ENCODE measurements at regions not wholly inside any gene's neighbourhood (a gene's known extent, or its start where the extent isn't known, plus 50 kb on each side); places are given as distances from the start of the nearest gene placed in this dataset.

GRCh38 chr5:38190111-38190510 lies 68.2 kb upstream of the EGFLAM start:
- Histone ChIP-seq H3K79me1 (ENCODE audit: low read length) (no peaks in the 10 kb centered on the region), H3K56ac (ENCODE audit: low read length) (no peak overlapping the region), H2BK120ac (ENCODE audit: low read depth, low read length) (no peak overlapping the region), H2AK5ac (ENCODE audit: low read length) (no peak overlapping the region), H3K9ac (ENCODE audit: low read length) (no peak overlapping the region), H2BK15ac (replicated peaks; ENCODE audit: low read depth) (no peak overlapping the region), H3K23ac (ENCODE audit: low read length) (no peak overlapping the region), H3K27me3 (ENCODE audit: insufficient read depth, low read length, poor library complexity) (no peaks in the 10 kb centered on the region), H3K4me3 (ENCODE audit: low read length) (no peak overlapping the region), H2BK5ac (ENCODE audit: low read length) (no peak overlapping the region), H4K8ac (ENCODE audit: low read depth, low read length) (no peak overlapping the region), H4K5ac (ENCODE audit: low read length) (no peak overlapping the region), H3K4me1 (ENCODE audit: control insufficient read depth, low read depth, low read length) (no peaks in the 10 kb centered on the region), H3K36me3 (ENCODE audit: control insufficient read depth, insufficient read depth, low read length) (no peaks in the 10 kb centered on the region), H3K4ac (ENCODE audit: low read depth, low read length) (no peak overlapping the region), H3K79me2 (ENCODE audit: control insufficient read depth, insufficient read depth, low read length) (no peaks in the 10 kb centered on the region), H3K27ac (ENCODE audit: low read depth, low read length) (no peak overlapping the region), H3K18ac (ENCODE audit: low read length) (no peak overlapping the region), H3K4me2 (ENCODE audit: low read length) (no peak overlapping the region)
- no CpG with 5 or more reads among the region's 12 CpGs for WGBS (ENCODE audit: extremely low coverage, insufficient coverage, low lambda C conversion rate)
- no peak for DNase-seq

- no CpG with 5 or more reads among the region's 12 CpGs for WGBS (ENCODE audit: extremely low coverage, insufficient coverage, low lambda C conversion rate)
- no peak overlapping the region for H4K5ac ChIP-seq (ENCODE audit: low read length)
- H2BK15ac ChIP-seq (replicated peaks; ENCODE audit: low read depth), result no peak overlapping the region
- H3K4me2 ChIP-seq (ENCODE audit: low read length), result no peak overlapping the region
- no peak overlapping the region for H2BK5ac ChIP-seq (ENCODE audit: low read length)
- no peaks in the 10 kb centered on the region for H3K79me2 ChIP-seq (ENCODE audit: control insufficient read depth, insufficient read depth, low read length)
- no peak overlapping the region for H3K18ac ChIP-seq (ENCODE audit: low read length)
- H3K79me1 ChIP-seq (ENCODE audit: low read length), result no peaks in the 10 kb centered on the region
- H3K36me3 ChIP-seq (ENCODE audit: control insufficient read depth, insufficient read depth, low read length), result no peaks in the 10 kb centered on the region
- H2BK120ac ChIP-seq (ENCODE audit: low read depth, low read length), result no peak overlapping the region
- H3K4ac ChIP-seq (ENCODE audit: low read depth, low read length), result no peak overlapping the region
- DNase-seq, result peak; percentile 46
- H3K23ac ChIP-seq (ENCODE audit: low read length), result no peak overlapping the region
- no peak overlapping the region for H3K4me3 ChIP-seq (ENCODE audit: low read length)
- H3K4me1 ChIP-seq (ENCODE audit: control insufficient read depth, low read depth, low read length), result no peaks in the 10 kb centered on the region
- no peak overlapping the region for H4K8ac ChIP-seq (ENCODE audit: low read depth, low read length)
- H3K27ac ChIP-seq (ENCODE audit: low read depth, low read length), result no peak overlapping the region
- no peak overlapping the region for H3K9ac ChIP-seq (ENCODE audit: low read length)
- H3K27me3 ChIP-seq (ENCODE audit: insufficient read depth, low read length, poor library complexity), result no peaks in the 10 kb centered on the region
- H2AK5ac ChIP-seq (ENCODE audit: low read length), result no peak overlapping the region
- no peak overlapping the region for H3K56ac ChIP-seq (ENCODE audit: low read length)
These were observed 69.3 kb upstream of the EGFLAM start for GRCh38 chr5:38189081-38189504.

GRCh38 chr5:38188591-38188990 lies 69.8 kb upstream of the EGFLAM start:
- no peak overlapping the region for H3K27ac ChIP-seq (ENCODE audit: low read depth, low read length)
- no peak overlapping the region for H3K4me3 ChIP-seq (ENCODE audit: low read length)
- DNase-seq, result no peak
- H3K4me2 ChIP-seq (ENCODE audit: low read length), result no peak overlapping the region
- no peak overlapping the region for H3K9ac ChIP-seq (ENCODE audit: low read length)
- no peaks in the 10 kb centered on the region for H3K4me1 ChIP-seq (ENCODE audit: control insufficient read depth, low read depth, low read length)
- H3K36me3 ChIP-seq (ENCODE audit: control insufficient read depth, insufficient read depth, low read length), result no peaks in the 10 kb centered on the region
- no peak overlapping the region for H2BK120ac ChIP-seq (ENCODE audit: low read depth, low read length)
- H3K18ac ChIP-seq (ENCODE audit: low read length), result no peak overlapping the region
- H3K56ac ChIP-seq (ENCODE audit: low read length), result no peak overlapping the region
- no peak overlapping the region for H2BK5ac ChIP-seq (ENCODE audit: low read length)
- no CpG with 5 or more reads among the region's 6 CpGs for WGBS (ENCODE audit: extremely low coverage, insufficient coverage, low lambda C conversion rate)
- H3K23ac ChIP-seq (ENCODE audit: low read length), result no peak overlapping the region
- no peak overlapping the region for H3K4ac ChIP-seq (ENCODE audit: low read depth, low read length)
- no peaks in the 10 kb centered on the region for H3K79me2 ChIP-seq (ENCODE audit: control insufficient read depth, insufficient read depth, low read length)
- no peak overlapping the region for H2BK15ac ChIP-seq (replicated peaks; ENCODE audit: low read depth)
- H3K27me3 ChIP-seq (ENCODE audit: insufficient read depth, low read length, poor library complexity), result no peaks in the 10 kb centered on the region
- no peaks in the 10 kb centered on the region for H3K79me1 ChIP-seq (ENCODE audit: low read length)
- no peak overlapping the region for H4K5ac ChIP-seq (ENCODE audit: low read length)
- no peak overlapping the region for H2AK5ac ChIP-seq (ENCODE audit: low read length)
- H4K8ac ChIP-seq (ENCODE audit: low read depth, low read length), result no peak overlapping the region

GRCh38 chr5:38187532-38187931 lies 70.8 kb upstream of the EGFLAM start:
- Histone ChIP-seq H3K79me2 (ENCODE audit: control insufficient read depth, insufficient read depth, low read length) (no peaks in the 10 kb centered on the region), H2BK5ac (ENCODE audit: low read length) (no peak overlapping the region), H3K36me3 (ENCODE audit: control insufficient read depth, insufficient read depth, low read length) (no peaks in the 10 kb centered on the region), H2AK5ac (ENCODE audit: low read length) (no peak overlapping the region), H3K9ac (ENCODE audit: low read length) (no peak overlapping the region), H3K27ac (ENCODE audit: low read depth, low read length) (no peak overlapping the region), H2BK15ac (replicated peaks; ENCODE audit: low read depth) (no peak overlapping the region), H3K4me1 (ENCODE audit: control insufficient read depth, low read depth, low read length) (no peaks in the 10 kb centered on the region), H3K23ac (ENCODE audit: low read length) (no peak overlapping the region), H3K18ac (ENCODE audit: low read length) (no peak overlapping the region), H3K56ac (ENCODE audit: low read length) (no peak overlapping the region), H4K5ac (ENCODE audit: low read length) (no peak overlapping the region), H4K8ac (ENCODE audit: low read depth, low read length) (no peak overlapping the region), H3K4ac (ENCODE audit: low read depth, low read length) (no peak overlapping the region), H3K79me1 (ENCODE audit: low read length) (no peaks in the 10 kb centered on the region), H3K4me2 (ENCODE audit: low read length) (no peak overlapping the region), H2BK120ac (ENCODE audit: low read depth, low read length) (no peak overlapping the region), H3K4me3 (ENCODE audit: low read length) (no peak overlapping the region), H3K27me3 (ENCODE audit: insufficient read depth, low read length, poor library complexity) (no peaks in the 10 kb centered on the region)
- no peak for DNase-seq
- no CpG with 5 or more reads among the region's 3 CpGs for WGBS (ENCODE audit: extremely low coverage, insufficient coverage, low lambda C conversion rate)

- no peak overlapping the region for H2AK5ac ChIP-seq (ENCODE audit: low read length)
- no peak overlapping the region for H3K4me2 ChIP-seq (ENCODE audit: low read length)
- no peak overlapping the region for H3K56ac ChIP-seq (ENCODE audit: low read length)
- H3K27ac ChIP-seq (ENCODE audit: low read depth, low read length), result no peak overlapping the region
- no peaks in the 10 kb centered on the region for H3K79me1 ChIP-seq (ENCODE audit: low read length)
- H3K4ac ChIP-seq (ENCODE audit: low read depth, low read length), result no peak overlapping the region
- no CpG with 5 or more reads among the region's 3 CpGs for WGBS (ENCODE audit: extremely low coverage, insufficient coverage, low lambda C conversion rate)
- H2BK5ac ChIP-seq (ENCODE audit: low read length), result no peak overlapping the region
- H4K5ac ChIP-seq (ENCODE audit: low read length), result no peak overlapping the region
- no peak overlapping the region for H3K18ac ChIP-seq (ENCODE audit: low read length)
- H2BK120ac ChIP-seq (ENCODE audit: low read depth, low read length), result no peak overlapping the region
- no peak overlapping the region for H3K9ac ChIP-seq (ENCODE audit: low read length)
- no peaks in the 10 kb centered on the region for H3K36me3 ChIP-seq (ENCODE audit: control insufficient read depth, insufficient read depth, low read length)
- no peak overlapping the region for H3K23ac ChIP-seq (ENCODE audit: low read length)
- no peak overlapping the region for H3K4me3 ChIP-seq (ENCODE audit: low read length)
- no peak for DNase-seq
- H3K27me3 ChIP-seq (ENCODE audit: insufficient read depth, low read length, poor library complexity), result no peaks in the 10 kb centered on the region
- H2BK15ac ChIP-seq (replicated peaks; ENCODE audit: low read depth), result no peak overlapping the region
- no peak overlapping the region for H4K8ac ChIP-seq (ENCODE audit: low read depth, low read length)
- no peaks in the 10 kb centered on the region for H3K4me1 ChIP-seq (ENCODE audit: control insufficient read depth, low read depth, low read length)
- H3K79me2 ChIP-seq (ENCODE audit: control insufficient read depth, insufficient read depth, low read length), result no peaks in the 10 kb centered on the region
These were observed 73.7 kb upstream of the EGFLAM start for GRCh38 chr5:38184627-38185026.

- no peak for DNase-seq
- Histone ChIP-seq H3K36me3 (ENCODE audit: control insufficient read depth, insufficient read depth, low read length) (no peaks in the 10 kb centered on the region), H3K23ac (ENCODE audit: low read length) (no peak overlapping the region), H4K8ac (ENCODE audit: low read depth, low read length) (no peak overlapping the region), H3K79me1 (ENCODE audit: low read length) (no peaks in the 10 kb centered on the region), H3K79me2 (ENCODE audit: control insufficient read depth, insufficient read depth, low read length) (no peaks in the 10 kb centered on the region), H3K4me2 (ENCODE audit: low read length) (no peak overlapping the region), H2AK5ac (ENCODE audit: low read length) (no peak overlapping the region), H3K27ac (ENCODE audit: low read depth, low read length) (no peak overlapping the region), H3K18ac (ENCODE audit: low read length) (no peak overlapping the region), H3K9ac (ENCODE audit: low read length) (no peak overlapping the region), H3K4ac (ENCODE audit: low read depth, low read length) (no peak overlapping the region), H3K56ac (ENCODE audit: low read length) (no peak overlapping the region), H2BK15ac (replicated peaks; ENCODE audit: low read depth) (no peak overlapping the region), H3K4me3 (ENCODE audit: low read length) (no peak overlapping the region), H2BK5ac (ENCODE audit: low read length) (no peak overlapping the region), H4K5ac (ENCODE audit: low read length) (no peak overlapping the region), H2BK120ac (ENCODE audit: low read depth, low read length) (no peak overlapping the region), H3K4me1 (ENCODE audit: control insufficient read depth, low read depth, low read length) (no peaks in the 10 kb centered on the region), H3K27me3 (ENCODE audit: insufficient read depth, low read length, poor library complexity) (no peaks in the 10 kb centered on the region)
- no CpG with 5 or more reads among the region's 7 CpGs for WGBS (ENCODE audit: extremely low coverage, insufficient coverage, low lambda C conversion rate)
These were observed 75.4 kb upstream of the EGFLAM start for GRCh38 chr5:38182991-38183390.

All from mesendoderm (in vitro differentiated cells).